Posterior vena cava (tissue), 2 donors: ENCODE measurements at regions not wholly inside any gene's neighbourhood (a gene's known extent, or its start where the extent isn't known, plus 50 kb on each side); places are given as distances from the start of the nearest gene placed in this dataset.
"Not testable (repeated sequence)": the region's sequence is repeated elsewhere in the genome, so short reads cannot be mapped to it uniquely, and the experiment has no call there.

Source experiments
- DNase-seq: peaks from one replicate; pipeline ENCODE4 v3.0.0-alpha.2; 2020; ENCODE audit warnings: low spot score
- intact Hi-C, 2 donors: fragments of 100-400 bp; cut with DNase I; formaldehyde crosslinking; loops; one replicate each; pipeline versions ENCODE4 v1.14.1 to v1.14.2; 2022 to 2023
- donor health status: DM: yes; HTN: yes; CAD: no.
- donor health status: DM: yes; HTN: yes; CAD: no.

DNA sequence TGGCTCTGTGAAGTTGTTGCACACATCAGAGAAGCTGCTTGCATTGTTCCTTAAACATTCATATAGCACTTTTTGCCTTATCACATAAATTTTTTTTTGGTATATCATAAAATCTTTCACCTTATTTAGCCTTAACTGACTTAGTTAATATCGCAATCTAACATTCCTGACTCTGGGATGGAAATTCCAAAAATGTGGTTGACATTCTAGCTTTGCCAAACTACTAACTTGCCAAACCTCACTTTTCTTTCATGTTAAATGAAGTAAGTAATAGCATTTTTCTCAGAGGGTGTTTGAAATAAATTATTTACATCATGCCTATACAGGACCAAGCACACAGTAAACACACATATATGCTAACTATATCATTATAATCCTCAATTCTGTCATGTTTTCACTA, 736.9 kb upstream of the PCDH9 start:
- intact Hi-C loops: no loop called here
- no peak for DNase-seq

DNA sequence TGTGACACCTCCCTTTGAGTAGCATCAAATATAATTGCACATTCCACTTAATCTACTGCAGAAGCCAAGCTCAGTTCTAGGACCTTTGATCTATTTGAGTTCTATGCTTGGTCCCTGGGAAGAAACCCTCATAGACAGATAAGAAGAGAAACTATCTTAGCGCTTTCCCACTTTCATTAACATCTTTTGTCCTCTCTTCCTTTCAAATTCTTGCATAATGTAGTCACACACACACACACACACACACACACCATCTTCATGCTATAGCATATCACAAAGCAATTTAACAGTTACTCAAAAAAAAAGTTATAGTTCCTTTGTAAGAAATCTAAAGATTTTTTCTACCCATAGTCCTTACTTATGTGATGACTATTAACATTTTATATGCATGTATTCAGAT, 735.9 kb upstream of the PCDH9 start:
- intact Hi-C loops: no loop called here
- DNase-seq: no peak

DNA sequence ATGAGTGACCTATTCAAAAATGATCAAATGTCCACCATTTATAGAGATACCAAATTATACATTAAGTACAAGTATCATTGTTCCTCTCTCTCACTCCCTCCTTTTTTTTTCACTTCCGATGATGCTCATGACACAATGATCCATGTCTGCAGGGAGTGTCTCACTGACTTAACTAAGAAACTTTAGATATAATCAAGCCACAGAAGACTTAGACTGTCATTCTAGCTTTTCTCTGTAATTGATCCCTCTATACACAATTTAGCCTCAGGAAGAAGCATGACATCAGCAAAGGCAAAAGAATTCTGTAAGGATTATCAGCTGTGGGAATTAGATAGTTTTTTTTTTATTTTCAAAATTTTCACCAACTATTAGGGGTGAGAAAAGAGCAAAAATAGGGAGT, 734.9 kb upstream of the PCDH9 start:
- intact Hi-C loops: no loop called here
- no peak for DNase-seq

DNA sequence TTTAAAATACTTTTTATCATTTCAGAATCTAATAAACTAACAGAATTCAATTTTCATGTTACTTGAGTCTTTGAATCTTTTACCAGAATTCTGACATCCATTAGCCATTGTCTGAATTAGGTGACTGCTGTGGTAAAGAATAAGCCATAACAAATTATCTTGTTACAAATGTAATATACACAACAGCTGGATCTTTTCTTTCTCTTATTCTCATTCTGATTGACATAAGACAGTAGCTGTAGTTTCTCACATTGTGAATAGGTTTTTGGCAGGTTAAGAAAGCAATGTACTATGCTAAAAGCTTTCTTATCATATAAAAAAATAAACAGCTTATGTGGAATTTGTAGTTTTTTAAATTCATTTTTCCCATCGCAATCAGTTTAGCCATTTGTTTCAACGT, 734.0 kb upstream of the PCDH9 start:
- intact Hi-C loops: no loop called here
- DNase-seq: no peak

DNA sequence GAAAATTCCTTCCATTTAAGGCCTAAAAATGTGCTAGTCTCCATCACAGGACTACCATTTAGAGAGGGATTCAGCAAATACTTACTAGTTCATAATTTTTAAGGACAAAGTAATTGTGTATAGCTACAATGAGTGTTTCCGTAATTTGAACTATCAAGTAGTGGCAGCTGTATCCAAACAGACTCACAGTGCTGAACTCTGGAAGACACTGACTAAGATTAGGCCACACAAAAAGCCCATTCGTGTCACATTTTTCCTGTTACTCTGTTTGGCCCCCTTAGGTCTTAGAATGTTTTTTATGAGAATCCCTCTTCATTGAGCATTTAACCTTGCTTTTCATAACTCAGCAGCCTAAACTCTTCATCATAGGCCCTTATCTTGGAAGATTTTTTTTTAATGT, 731.2 kb upstream of the PCDH9 start:
- intact Hi-C loops: no loop called here

DNA sequence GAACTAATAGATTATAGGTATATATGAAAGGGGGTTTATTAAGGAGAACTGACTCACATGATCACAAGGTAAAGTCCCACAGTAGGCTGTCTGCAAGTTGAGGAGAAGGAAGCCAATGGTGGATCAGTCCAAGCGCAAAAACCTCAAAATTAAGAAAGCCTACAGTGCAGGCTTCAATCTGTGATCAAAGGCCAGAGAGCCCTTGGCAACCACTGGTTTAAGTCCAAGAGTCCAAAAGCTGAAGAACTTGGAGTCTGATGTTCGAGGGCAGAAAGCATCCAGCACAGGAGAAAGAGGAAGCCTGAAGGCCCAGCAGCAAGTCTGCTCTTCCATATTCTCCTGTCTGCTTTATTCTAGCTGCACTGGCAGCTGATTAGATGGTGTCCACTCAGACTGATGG, 721.3 kb upstream of the PCDH9 start:
- no peak for DNase-seq
- intact Hi-C loops: no loop called here

More for the DNA sequence above, 731.2 kb upstream of the PCDH9 start:
- no peak for DNase-seq

DNA sequence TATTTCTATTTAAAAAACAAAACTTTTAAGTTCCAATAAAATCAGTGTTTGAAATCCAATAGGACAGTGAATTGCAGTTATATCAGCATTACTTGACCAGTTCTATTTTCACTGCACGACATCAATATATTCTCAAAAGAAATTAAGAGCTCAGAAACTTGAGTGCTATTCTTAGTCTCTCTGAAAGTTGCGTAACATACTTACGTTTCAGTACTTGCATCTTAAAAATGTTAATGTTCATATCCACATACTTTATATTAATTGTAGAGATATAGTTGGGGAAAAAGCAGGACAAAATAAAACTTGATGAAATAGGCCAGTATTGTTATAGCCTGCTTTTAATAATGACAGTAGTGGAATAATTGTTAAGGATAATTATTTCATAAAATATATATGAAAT, 720.5 kb upstream of the PCDH9 start:
- DNase-seq: no peak
- intact Hi-C loops: no loop called here

DNA sequence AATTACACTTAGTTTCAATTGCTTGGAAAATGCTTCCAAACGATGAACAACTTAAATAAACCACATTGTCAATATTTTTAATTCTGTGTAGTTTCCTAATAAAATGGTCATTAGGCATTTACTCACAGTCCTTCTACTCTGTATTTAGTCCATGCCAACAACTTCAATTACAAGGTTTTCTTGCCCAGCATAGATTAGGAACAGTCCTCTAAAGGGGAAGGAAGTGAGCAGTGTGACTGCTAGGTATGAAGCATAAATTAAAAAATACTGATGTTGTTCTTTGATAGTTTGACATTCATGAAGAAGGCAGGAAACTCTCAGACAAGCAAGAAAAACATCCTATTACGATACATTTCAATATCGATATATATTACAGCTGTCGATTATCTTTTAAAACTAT, 716.0 kb upstream of the PCDH9 start:
- no peak for DNase-seq
- intact Hi-C loops: no loop called here

DNA sequence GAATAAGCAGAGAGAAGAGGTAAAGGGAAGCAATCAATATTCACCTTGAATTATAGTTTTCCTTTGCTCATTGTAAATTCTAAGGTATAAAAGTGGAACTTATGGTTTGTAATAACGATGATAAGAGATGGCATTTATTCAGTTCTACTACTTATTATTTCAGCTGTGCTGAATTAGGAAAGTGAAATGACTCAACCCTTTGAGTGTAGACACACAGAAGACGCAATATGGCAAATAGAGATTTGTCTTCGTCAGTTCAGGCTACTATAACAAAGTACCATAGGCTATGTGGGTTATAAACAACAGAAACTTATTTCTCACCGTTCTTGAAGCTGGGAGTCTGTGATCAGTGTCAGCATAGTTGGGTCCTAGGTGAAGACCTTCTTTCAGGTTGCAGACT, 713.0 kb upstream of the PCDH9 start:
- intact Hi-C loops: no loop called here
- DNase-seq: no peak

DNA sequence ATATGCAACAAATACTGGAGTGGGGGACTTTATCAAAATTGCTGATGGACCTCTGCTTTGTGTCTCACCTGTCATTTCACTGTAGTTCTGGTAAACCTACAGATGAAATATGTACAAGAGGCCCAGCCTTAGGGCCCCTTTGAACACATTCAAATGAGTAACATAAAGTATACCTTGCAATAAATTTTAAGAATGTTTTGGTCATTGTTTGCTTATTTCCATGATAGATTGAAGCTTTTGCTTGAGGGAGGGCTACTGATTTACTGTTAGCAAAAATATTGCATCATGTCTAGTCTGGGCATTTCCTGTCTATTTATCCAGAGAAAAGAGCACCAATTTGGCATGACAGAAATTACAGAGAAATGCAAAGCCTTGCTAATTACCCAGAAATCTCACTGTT, 705.5 kb upstream of the PCDH9 start:
- DNase-seq: no peak
- intact Hi-C loops: no loop called here

DNA sequence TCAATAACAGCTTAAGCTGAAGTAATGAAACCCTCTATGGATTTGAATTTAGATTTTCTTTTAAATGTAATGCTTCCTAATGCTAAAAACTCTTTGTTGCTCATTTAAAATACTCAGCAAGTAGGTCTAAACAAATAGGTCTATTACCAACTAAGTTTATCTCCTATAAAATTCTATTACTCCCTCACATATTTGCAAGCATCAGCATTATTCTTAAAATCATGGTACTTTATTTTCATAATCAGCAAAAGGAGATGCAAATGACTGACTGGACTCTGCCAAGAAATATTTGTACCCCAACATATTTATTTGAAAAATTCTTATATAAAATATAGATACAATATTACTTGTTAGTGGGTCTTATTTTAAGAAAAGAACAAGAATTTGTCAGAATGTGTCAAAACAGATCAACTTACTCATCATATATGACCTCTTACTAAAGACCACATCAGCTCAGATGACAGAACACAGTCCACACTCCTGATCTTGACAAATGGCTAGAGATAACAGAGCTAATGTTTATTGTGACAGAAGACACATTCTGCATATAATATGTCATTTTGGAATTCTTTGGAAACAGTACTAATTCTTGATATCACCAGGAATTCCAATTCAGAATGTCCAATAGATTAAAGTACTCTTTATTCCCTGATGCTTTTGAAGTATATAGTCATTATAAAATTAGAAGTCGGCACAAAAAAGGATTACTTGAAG, 704.6 kb upstream of the PCDH9 start:
- intact Hi-C loops: no loop called here
- no peak for DNase-seq

DNA sequence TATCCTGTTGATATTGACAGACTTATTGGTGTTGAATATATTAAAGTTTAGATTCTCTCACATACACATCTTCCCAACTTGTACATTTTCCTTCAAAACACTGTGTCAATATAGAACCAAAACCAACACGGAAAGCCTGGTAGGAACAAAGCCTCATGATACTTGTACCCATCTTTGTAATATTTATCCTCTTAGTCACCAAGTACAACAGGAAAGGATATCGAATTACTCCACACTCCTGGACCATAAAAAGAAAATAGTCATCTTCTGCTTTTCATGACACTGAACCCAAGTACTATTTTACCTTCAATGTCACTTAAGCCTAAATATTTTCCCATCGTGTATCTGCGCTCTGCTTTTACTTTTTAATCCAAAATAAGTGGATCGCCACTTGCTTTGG, 702.9 kb upstream of the PCDH9 start:
- no peak for DNase-seq
- intact Hi-C loops: no loop called here

DNA sequence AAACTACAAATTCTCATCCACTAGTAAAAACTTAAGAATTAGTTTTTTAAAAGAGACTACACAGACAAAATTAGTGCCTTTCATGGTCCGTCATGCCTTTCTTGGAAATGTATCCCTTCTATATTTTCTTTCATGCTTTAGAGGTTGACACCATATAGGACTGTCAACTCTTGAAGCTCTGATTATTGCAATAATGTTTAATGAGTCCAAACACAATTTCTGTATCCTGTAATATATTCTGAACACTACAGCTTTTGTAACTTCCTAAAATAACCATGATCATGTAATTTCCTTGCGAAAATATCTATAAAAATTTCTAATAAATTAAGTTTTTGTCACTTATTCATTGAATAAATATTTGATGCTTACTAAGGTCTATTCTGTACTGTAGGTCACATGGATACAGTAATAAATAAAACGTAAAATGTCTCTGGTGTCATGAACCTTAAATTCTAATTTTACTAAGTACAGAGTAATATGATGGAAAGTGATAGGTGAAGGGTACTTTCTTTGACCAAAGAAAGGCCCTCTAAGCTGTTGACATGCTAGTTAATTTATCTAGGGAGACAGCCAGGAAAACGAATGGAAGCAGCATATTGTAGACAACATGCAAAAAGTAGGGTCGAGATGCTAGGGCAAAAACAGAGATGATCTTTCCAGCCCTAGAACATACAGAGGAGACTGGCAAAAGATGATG, 687.3 kb upstream of the PCDH9 start:
- no peak for DNase-seq
- intact Hi-C loops: loop anchor here in 1 of 2 donors (10.0 kb wide), 1 partner anchor 1363 kb away; no protein-coding TSS in a partner anchor

DNA sequence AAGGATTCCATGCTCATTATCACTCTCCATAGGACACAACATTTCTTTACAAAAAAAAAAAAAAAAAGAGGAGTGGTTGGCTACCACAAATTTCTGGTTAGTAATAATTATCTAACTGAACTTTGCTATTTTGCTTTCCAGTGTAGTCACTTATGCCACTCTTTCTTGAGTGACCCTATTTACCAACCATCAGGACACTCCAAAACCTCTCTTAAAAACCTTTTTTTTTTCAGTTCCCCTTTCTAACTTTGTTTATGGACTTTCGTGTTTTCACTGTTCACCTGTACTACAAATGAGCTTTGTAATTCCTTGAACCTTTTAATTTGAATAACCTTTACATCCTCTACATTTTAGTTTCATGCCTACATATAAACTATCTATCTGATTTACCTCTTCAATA, 686.5 kb upstream of the PCDH9 start:
- intact Hi-C loops: loop anchor here in 1 of 2 donors (10.0 kb wide), 1 partner anchor 1362 kb away; no protein-coding TSS in a partner anchor
- DNase-seq: no peak

DNA sequence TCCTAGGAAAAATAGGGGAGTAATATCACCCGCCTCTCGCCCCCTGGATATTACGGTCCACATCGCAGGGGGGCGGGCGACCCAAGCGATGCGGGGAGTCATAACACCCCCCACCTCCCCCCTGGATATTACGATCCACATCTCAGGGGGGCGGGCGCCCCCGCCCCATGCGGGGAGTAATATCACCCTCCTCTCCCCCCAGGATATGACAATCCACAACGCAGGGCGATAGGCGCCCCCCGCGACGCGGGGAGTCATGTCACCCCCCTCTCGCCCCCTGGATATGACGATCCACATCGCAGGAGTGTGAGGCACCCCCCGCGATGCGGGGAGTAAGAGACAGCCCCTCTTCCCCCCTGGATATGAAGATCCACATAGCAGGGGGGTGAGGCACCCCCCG, 684.4 kb upstream of the PCDH9 start:
- intact Hi-C loops: loop anchor here in 1 of 2 donors (10.0 kb wide), 1 partner anchor 1360 kb away; no protein-coding TSS in a partner anchor
- DNase-seq: no peak

DNA sequence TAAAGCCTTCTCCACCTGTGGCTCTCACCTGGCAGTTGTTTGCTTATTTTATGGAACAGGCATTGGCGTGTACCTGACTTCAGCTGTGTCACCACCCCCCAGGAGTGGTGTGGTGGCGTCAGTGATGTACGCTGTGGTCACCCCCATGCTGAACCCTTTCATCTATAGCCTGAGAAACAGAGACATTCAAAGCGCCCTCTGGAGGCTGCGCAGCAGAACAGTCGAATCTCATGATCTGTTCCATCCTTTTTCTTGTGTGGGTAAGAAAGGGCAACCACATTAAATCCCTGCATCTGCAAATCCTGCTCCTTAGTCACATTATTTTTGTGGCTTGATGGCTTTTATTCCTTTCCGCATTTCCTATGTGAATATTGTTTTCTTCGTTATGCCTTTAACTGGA, 672.8 kb upstream of the PCDH9 start:
- intact Hi-C loops, DNase-seq: not testable (repeated sequence)

DNA sequence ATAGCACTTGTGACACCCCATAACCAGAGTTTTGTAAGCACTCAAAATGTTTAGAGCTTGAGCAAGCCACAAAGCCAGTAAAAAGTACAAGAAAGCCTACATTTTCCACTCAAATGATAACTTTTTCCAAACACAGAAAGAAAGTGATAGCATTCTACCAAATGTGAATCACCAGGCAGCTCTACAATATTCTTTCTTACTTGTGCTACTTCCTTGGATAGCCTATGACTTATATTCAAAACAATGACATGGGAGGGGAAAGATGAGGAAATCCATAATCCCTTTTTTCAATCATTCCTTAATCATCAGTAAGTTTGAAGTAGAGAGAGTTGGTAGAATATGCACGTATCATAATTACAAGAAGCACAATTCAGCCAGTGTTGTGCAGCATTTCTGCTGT, 650.8 kb upstream of the PCDH9 start:
- no peak for DNase-seq
- intact Hi-C loops: no loop called here

DNA sequence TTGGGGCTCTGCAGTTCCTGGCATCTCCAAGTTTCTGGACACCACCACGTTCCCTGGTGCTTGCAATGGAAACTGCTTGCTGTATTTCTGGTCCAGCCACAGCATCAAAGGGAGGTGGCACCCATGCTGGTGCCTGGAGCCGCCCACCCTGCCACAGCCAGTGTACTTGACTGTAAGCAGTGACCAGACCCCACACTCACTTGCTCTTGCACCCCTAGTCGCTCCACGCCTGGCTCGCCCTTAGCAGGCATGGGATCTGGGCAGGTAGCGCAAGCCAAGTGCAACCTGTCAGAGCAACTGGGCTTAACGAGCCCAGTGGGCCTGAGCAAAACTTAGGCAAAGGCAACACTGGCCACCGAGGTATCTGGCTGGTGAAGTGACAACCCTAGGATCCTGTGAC, 648.2 kb upstream of the PCDH9 start:
- no peak for DNase-seq
- intact Hi-C loops: no loop called here

DNA sequence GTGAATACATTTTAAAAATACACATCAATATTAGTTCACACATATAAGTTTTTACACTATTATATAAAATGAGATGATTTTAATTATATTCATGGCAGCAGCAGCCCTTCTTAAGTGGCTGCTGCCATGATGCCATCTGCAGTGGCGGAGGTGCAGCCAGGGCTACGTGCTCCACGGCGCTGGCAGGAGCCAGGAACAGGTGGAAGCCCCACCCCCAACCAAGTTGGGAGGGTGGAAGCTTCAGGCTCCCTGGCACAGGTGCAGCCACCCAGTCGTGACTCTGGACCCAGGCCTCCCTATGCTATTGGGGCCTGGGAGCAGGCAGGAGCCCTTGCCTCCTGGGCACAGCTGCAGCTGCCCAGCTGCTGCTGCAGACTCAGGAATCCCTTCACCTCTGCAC, 646.9 kb upstream of the PCDH9 start:
- intact Hi-C loops: no loop called here
- no peak for DNase-seq

DNA sequence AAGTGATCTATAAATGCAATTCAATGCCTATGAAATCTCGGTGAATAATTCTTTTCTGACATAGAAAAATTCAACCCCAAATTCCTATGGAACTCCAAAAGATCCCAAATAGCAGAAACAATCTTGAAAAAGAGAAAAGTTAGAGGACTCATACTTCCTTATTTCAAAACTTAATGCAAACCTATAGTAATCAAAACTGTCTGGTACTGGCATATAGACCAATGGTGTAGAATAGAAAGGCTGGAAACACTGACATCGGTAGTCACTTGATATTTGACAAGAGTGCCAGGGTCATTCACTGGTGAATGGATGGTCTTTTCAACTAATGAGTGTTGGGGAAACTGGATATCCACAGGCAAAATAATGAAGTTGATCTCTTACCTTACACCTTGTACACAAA, 637.1 kb upstream of the PCDH9 start:
- intact Hi-C loops: no loop called here
- DNase-seq: no peak

DNA sequence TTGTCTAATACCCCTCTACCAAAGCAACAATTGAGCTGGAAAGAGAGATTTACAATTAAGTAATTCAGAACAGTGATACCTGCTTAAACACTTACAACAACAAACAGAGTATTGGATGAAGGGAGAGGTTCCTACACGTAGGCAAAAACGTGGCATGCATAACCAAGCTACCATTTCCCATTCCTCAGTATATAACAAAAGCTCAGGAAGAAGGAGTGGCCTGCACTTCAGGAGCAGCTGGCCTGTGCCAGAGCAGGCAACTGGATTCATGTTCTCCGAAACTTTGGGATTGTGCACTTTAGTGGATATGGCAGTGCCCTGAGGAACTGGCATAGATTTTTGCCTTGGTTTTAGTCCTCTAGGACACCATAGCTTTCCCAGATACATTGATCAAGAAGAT, 630.2 kb upstream of the PCDH9 start:
- DNase-seq: no peak
- intact Hi-C loops: no loop called here
